ENCODE measurements at regions not wholly inside any gene's neighbourhood (a gene's known extent, or its start where the extent isn't known, plus 50 kb on each side); places are given as distances from the start of the nearest gene placed in this dataset.

DNA sequence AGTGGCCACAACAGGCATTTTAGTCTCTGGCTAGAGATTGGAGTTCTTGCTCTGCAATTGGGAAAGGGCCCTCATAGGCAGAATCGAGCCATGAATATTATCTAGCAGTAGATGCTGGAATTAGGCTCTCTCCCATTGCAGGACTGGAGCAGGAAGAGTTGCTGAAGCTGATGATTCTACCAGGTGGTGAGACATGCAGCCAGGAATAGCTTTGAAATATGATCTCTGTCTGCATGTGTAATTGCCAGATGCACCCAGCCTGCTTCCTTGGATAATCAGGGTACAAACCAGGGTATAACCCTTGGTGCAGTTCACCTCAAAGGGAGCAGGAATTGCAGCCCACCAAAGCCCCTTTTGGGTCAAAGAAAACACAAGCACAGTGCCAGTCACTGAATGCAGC lies 211.4 kb upstream of the FTMT start:
- no TSS peak for BruUV-seq (replicated peaks)
- no peak overlapping the region for H3K27ac ChIP-seq (ENCODE audit: low read depth, low read length)
- ChIA-PET RAD21 (ENCODE audit: low non-redundant PET in 1 of 2, low total read pairs in 2 of 2, uncharacterized antibody in 2 of 2, unreplicated experiment in 2 of 2) (no interaction called here), POLR2A (no interaction called here), CTCF (no interaction called here)
- H3K27me3 ChIP-seq (ENCODE audit: insufficient read depth, low read length), result no peaks in the 10 kb centered on the region
- no peaks in the 10 kb centered on the region for H4K20me1 ChIP-seq (ENCODE audit: insufficient read depth)
- no peaks in the 10 kb centered on the region for H3K4me1 ChIP-seq (ENCODE audit: control insufficient read depth in 1 of 2, insufficient read depth in 2 of 2, low read length in 2 of 2)
- no peak for DNase-seq (ENCODE audit: low read depth, low spot score)
- ATAC-seq, result no peak
- H3K9me2 ChIP-seq (ENCODE audit: insufficient read depth), result no peaks in the 10 kb centered on the region
- H3K9me3 ChIP-seq (ENCODE audit: control insufficient read depth in 1 of 2, insufficient read depth in 1 of 2, low read depth in 1 of 2, low read length in 2 of 2), result no peaks in the 10 kb centered on the region
- TF ChIP-seq, protein P1, sequence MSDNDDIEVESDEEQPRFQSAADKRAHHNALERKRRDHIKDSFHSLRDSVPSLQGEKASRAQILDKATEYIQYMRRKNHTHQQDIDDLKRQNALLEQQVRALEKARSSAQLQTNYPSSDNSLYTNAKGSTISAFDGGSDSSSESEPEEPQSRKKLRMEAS (IDR thresholded peaks at IDR 0.05), result no peak
- TF ChIP-seq, protein P2, sequence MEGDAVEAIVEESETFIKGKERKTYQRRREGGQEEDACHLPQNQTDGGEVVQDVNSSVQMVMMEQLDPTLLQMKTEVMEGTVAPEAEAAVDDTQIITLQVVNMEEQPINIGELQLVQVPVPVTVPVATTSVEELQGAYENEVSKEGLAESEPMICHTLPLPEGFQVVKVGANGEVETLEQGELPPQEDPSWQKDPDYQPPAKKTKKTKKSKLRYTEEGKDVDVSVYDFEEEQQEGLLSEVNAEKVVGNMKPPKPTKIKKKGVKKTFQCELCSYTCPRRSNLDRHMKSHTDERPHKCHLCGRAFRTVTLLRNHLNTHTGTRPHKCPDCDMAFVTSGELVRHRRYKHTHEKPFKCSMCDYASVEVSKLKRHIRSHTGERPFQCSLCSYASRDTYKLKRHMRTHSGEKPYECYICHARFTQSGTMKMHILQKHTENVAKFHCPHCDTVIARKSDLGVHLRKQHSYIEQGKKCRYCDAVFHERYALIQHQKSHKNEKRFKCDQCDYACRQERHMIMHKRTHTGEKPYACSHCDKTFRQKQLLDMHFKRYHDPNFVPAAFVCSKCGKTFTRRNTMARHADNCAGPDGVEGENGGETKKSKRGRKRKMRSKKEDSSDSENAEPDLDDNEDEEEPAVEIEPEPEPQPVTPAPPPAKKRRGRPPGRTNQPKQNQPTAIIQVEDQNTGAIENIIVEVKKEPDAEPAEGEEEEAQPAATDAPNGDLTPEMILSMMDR (IDR thresholded peaks at IDR 0.05 in 2 of 3, conservative IDR thresholded peaks at IDR 0.05 in 1 of 3; ENCODE audit: borderline replicate concordance in 1 of 3, insufficient read depth in 1 of 3, low read depth in 2 of 3, low read length in 2 of 3), result no peak
- TF ChIP-seq CEBPB (IDR thresholded peaks at IDR 0.05; ENCODE audit: low read depth), result no peak
- no peak for TF ChIP-seq EZH2phosphoT487 (IDR thresholded peaks at IDR 0.05; ENCODE audit: borderline replicate concordance)
- TF ChIP-seq, protein P3, sequence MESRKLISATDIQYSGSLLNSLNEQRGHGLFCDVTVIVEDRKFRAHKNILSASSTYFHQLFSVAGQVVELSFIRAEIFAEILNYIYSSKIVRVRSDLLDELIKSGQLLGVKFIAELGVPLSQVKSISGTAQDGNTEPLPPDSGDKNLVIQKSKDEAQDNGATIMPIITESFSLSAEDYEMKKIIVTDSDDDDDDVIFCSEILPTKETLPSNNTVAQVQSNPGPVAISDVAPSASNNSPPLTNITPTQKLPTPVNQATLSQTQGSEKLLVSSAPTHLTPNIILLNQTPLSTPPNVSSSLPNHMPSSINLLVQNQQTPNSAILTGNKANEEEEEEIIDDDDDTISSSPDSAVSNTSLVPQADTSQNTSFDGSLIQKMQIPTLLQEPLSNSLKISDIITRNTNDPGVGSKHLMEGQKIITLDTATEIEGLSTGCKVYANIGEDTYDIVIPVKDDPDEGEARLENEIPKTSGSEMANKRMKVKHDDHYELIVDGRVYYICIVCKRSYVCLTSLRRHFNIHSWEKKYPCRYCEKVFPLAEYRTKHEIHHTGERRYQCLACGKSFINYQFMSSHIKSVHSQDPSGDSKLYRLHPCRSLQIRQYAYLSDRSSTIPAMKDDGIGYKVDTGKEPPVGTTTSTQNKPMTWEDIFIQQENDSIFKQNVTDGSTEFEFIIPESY (IDR thresholded peaks at IDR 0.05; ENCODE audit: extremely low read depth, insufficient replicate concordance, low read length), result no peak
- TF ChIP-seq CBX3 (IDR thresholded peaks at IDR 0.05; ENCODE audit: low read depth), result no peak
- no peak for TF ChIP-seq FOSL1 (IDR thresholded peaks at IDR 0.05; ENCODE audit: low read depth)
- no peak for TF ChIP-seq RAD21 (IDR thresholded peaks at IDR 0.05; ENCODE audit: low read depth)
- TF ChIP-seq ELF1 (IDR thresholded peaks at IDR 0.05; ENCODE audit: borderline replicate concordance, low read depth), result no peak
- no peak for TF ChIP-seq SP1 (IDR thresholded peaks at IDR 0.05; ENCODE audit: low read depth)
- TF ChIP-seq SIN3A (IDR thresholded peaks at IDR 0.05; ENCODE audit: low read depth), result no peak
- TF ChIP-seq ZFX (IDR thresholded peaks at IDR 0.05), result no peak
- TF ChIP-seq POLR2A (IDR thresholded peaks at IDR 0.05; ENCODE audit: borderline replicate concordance, extremely low read depth, insufficient read depth, insufficient read length), result no peak
- no peak for TF ChIP-seq EZH2 (IDR thresholded peaks at IDR 0.05)
- no peak for TF ChIP-seq TCF7L2 (IDR thresholded peaks at IDR 0.05; ENCODE audit: borderline replicate concordance, extremely low read depth, insufficient read depth, insufficient read length)
- TF ChIP-seq YY1 (IDR thresholded peaks at IDR 0.05; ENCODE audit: extremely low read depth, insufficient replicate concordance, low read depth, low read length), result no peak
- TF ChIP-seq EGR1 (IDR thresholded peaks at IDR 0.05; ENCODE audit: low read depth), result no peak
- no peak for TF ChIP-seq POLR2AphosphoS5 (IDR thresholded peaks at IDR 0.05; ENCODE audit: low read depth, low read length)
- no peak for TF ChIP-seq SRF (IDR thresholded peaks at IDR 0.05; ENCODE audit: low read depth)
- TF ChIP-seq JUND (IDR thresholded peaks at IDR 0.05), result no peak
- no peak overlapping the region for H3K4me2 ChIP-seq (ENCODE audit: low read length)
- H3K4me3 ChIP-seq (replicated peaks in 1 of 2; ENCODE audit: low read depth in 1 of 2, low read length in 2 of 2), result no peak overlapping the region
- no peaks in the 10 kb centered on the region for H3K36me3 ChIP-seq (ENCODE audit: control insufficient read depth in 1 of 2, insufficient read depth in 2 of 2, low read length in 2 of 2)
- intact Hi-C loops (cut with micrococcal nuclease), result no loop called here
- H2AFZ ChIP-seq (ENCODE audit: low read depth, low read length, poor library complexity, severe bottlenecking), result no peak overlapping the region
- H3K9ac ChIP-seq (ENCODE audit: low read length), result no peak overlapping the region
- no peaks in the 10 kb centered on the region for H3K79me2 ChIP-seq (ENCODE audit: insufficient read depth, low read length)

Measured in HCT116 (cell line).